KBM-7 (cell line): ENCODE measurements at regions not wholly inside any gene's neighbourhood (a gene's known extent, or its start where the extent isn't known, plus 50 kb on each side); places are given as distances from the start of the nearest gene placed in this dataset.
"Not testable (repeated sequence)": the region's sequence is repeated elsewhere in the genome, so short reads cannot be mapped to it uniquely, and the experiment has no call there.

Source experiments
- DNase-seq: peaks from one replicate; pipeline ENCODE4 v3.0.0-alpha.2; 2015
- in situ Hi-C: fragments of 300-500 bp; cut with MboI; formaldehyde crosslinking; loops from 2 replicates; pipeline ENCODE4 v1.14.3; 2020; ENCODE audit warnings: low sequenced_read_pairs, low pct_unique_long_range_greater_than_20kb, mixed read lengths

- no peak for DNase-seq
- in situ Hi-C loops: no loop called here
These were observed 526.5 kb downstream of the KIF4B start for GRCh38 chr5:155540000-155540595.

- no peak for DNase-seq
These were observed 532.5 kb downstream of the KIF4B start for GRCh38 chr5:155546075-155546474.

GRCh38 chr5:155554500-155554899 is 540.9 kb downstream of the KIF4B start:
- DNase-seq: no peak
- in situ Hi-C loops: no loop called here

More at GRCh38 chr5:155546075-155546474, 532.5 kb downstream of the KIF4B start:
- in situ Hi-C loops: no loop called here

GRCh38 chr5:155556222-155556621 is 542.7 kb downstream of the KIF4B start:
- in situ Hi-C loops: no loop called here
- no peak for DNase-seq

GRCh38 chr5:155556700-155557099 is 543.1 kb downstream of the KIF4B start:
- DNase-seq: no peak
- in situ Hi-C loops: no loop called here

- in situ Hi-C loops: no loop called here
- DNase-seq: no peak
These were observed 548.6 kb downstream of the KIF4B start for GRCh38 chr5:155562158-155562557.

GRCh38 chr5:155564541-155564940 is 551.0 kb downstream of the KIF4B start:
- no peak for DNase-seq
- in situ Hi-C loops: no loop called here

GRCh38 chr5:155575861-155576260 is 562.3 kb downstream of the KIF4B start:
- in situ Hi-C loops: no loop called here
- DNase-seq: no peak

- in situ Hi-C loops, DNase-seq: not testable (repeated sequence)
These were observed 573.3 kb downstream of the KIF4B start for GRCh38 chr5:155586808-155587207.

- peak; percentile 37 for DNase-seq
- in situ Hi-C loops: no loop called here
These were observed 573.9 kb downstream of the KIF4B start for GRCh38 chr5:155587458-155587857.

GRCh38 chr5:155591273-155591672 is 577.7 kb downstream of the KIF4B start:
- in situ Hi-C loops: no loop called here
- no peak for DNase-seq

- in situ Hi-C loops: no loop called here
- no peak for DNase-seq
These were observed 580.7 kb downstream of the KIF4B start for GRCh38 chr5:155594270-155594669.

- in situ Hi-C loops: no loop called here
These were observed 582.2 kb downstream of the KIF4B start for GRCh38 chr5:155595791-155596190.

GRCh38 chr5:155598552-155598951 is 585.0 kb downstream of the KIF4B start:
- DNase-seq: no peak

More at GRCh38 chr5:155595791-155596190, 582.2 kb downstream of the KIF4B start:
- no peak for DNase-seq

GRCh38 chr5:155605920-155606319 is 592.4 kb downstream of the KIF4B start:
- in situ Hi-C loops: no loop called here
- no peak for DNase-seq

More at GRCh38 chr5:155598552-155598951, 585.0 kb downstream of the KIF4B start:
- in situ Hi-C loops: no loop called here

- DNase-seq: peak; percentile 42
- in situ Hi-C loops: no loop called here
These were observed 603.3 kb downstream of the KIF4B start for GRCh38 chr5:155616779-155617392.

GRCh38 chr5:155619688-155620087 is 606.1 kb downstream of the KIF4B start:
- in situ Hi-C loops: no loop called here
- no peak for DNase-seq

GRCh38 chr5:155620821-155621410 is 607.4 kb downstream of the KIF4B start:
- DNase-seq: no peak
- in situ Hi-C loops: no loop called here

- DNase-seq: no peak
- in situ Hi-C loops: no loop called here
These were observed 611.2 kb downstream of the KIF4B start for GRCh38 chr5:155624597-155625241.

- in situ Hi-C loops: no loop called here
- no peak for DNase-seq
These were observed 611.8 kb downstream of the KIF4B start for GRCh38 chr5:155625315-155625714.
